Endothelial cell of umbilical vein (primary cell): ENCODE measurements at regions not wholly inside any gene's neighbourhood (a gene's known extent, or its start where the extent isn't known, plus 50 kb on each side); places are given as distances from the start of the nearest gene placed in this dataset.

ENCODE experiments used
- BruUV-seq: library from RNA; stranded (reverse); fragments of 400-500 nt; replicated peaks from 2 replicates; lab custom pipeline; 2021; lab: Mats Ljungman, UMichigan
- CTCF ChIA-PET: fragments of 300-600, 350-600 bp; sonication (Branson Sonifier 250); formaldehyde crosslinking; loops from one replicate; lab custom pipeline; 2021; ENCODE audit warnings: antibody characterized with exemption, inconsistent platforms; lab: Charles Lee
- POLR2A ChIA-PET: fragments of 300-600, 350-600 bp; sonication (Branson Sonifier 250); formaldehyde crosslinking; loops from one replicate; lab custom pipeline; 2021; ENCODE audit warnings: antibody characterized with exemption, inconsistent platforms; lab: Charles Lee
- DNase-seq: peaks from one replicate; pipeline ENCODE4 v3.0.0-alpha.2; 2011; ENCODE audit warnings: low read depth, low spot score
- FAIRE-seq: peaks from 2 replicates; lab custom pipeline; 2011; peaks lifted over from hg19 to GRCh38; lab: Jason Lieb, UNC
- H2AFZ ChIP-seq: 2 replicates; pipeline ENCODE4 v1.6.0; 2012; ENCODE audit warnings: low read depth, low read length, control low read depth, inconsistent platforms
- H3K27ac ChIP-seq: 2 replicates; pipeline ENCODE4 v1.5.1; 2011; ENCODE audit warnings: low read depth, mild to moderate bottlenecking, control low read depth, low read length, moderate library complexity; ENCODE audit not compliant: insufficient read depth
- H3K27me3 ChIP-seq, 2 experiments: 2 replicates each; pipeline versions ENCODE4 v1.6.0 to v1.6.1; 2011; ENCODE audit warnings: low read length in 2 of 2, mixed read lengths in 1 of 2; ENCODE audit not compliant: control insufficient read depth in 2 of 2, insufficient read depth in 2 of 2
- H3K36me3 ChIP-seq, 2 experiments: 2 replicates in 1 of 2; 3 replicates in 1 of 2; pipeline ENCODE4 v1.5.1; 2011; ENCODE audit warnings: low read length in 2 of 2, mild to moderate bottlenecking in 1 of 2, moderate library complexity in 1 of 2; ENCODE audit not compliant: control insufficient read depth in 2 of 2, insufficient read depth in 2 of 2; ENCODE audit errors: extremely low read depth in 1 of 2
- H3K4me1 ChIP-seq: 3 replicates; pipeline ENCODE4 v1.5.1; 2011; ENCODE audit warnings: mild to moderate bottlenecking, low read length; ENCODE audit not compliant: control insufficient read depth, insufficient read depth; ENCODE audit errors: extremely low read depth
- H3K4me2 ChIP-seq: 2 replicates; pipeline ENCODE4 v1.6.1; 2011; ENCODE audit warnings: low read length, control low read depth, mixed read lengths; ENCODE audit not compliant: insufficient read depth
- H3K4me3 ChIP-seq, 3 experiments: fragments of 200-600 bp in 1 of 3; sonication (generic), shearing (Covaris generic) in 1 of 3; replicated peaks in 1 of 3; 2 replicates each; pipeline ENCODE4 v1.5.1; 2011 to 2016; ENCODE audit warnings: control low read depth in 3 of 3, low read length in 3 of 3, mild to moderate bottlenecking in 2 of 3, inconsistent platforms in 1 of 3, low read depth in 1 of 3, moderate library complexity in 1 of 3; ENCODE audit not compliant: insufficient read depth in 1 of 3
- H3K79me2 ChIP-seq: 2 replicates; pipeline ENCODE4 v1.6.0; 2012; ENCODE audit warnings: low read length, inconsistent platforms; ENCODE audit not compliant: control insufficient read depth, insufficient read depth
- H3K9ac ChIP-seq: replicated peaks from 2 replicates; pipeline ENCODE3; 2011; ENCODE audit warnings: low read length, control low read depth; ENCODE audit not compliant: insufficient read depth; ENCODE audit errors: extremely low read depth
- H3K9me1 ChIP-seq: replicated peaks from 3 replicates; pipeline ENCODE4 v1.6.0; 2011; ENCODE audit warnings: mild to moderate bottlenecking, low read length; ENCODE audit not compliant: control insufficient read depth, insufficient read depth; ENCODE audit errors: extremely low read depth
- H3K9me3 ChIP-seq: replicated peaks from 2 replicates; pipeline ENCODE4 v1.5.1; 2012; ENCODE audit warnings: low read length, inconsistent platforms; ENCODE audit not compliant: control insufficient read depth, insufficient read depth
- H4K20me1 ChIP-seq: replicated peaks from 2 replicates; pipeline ENCODE3; 2011; ENCODE audit warnings: mild to moderate bottlenecking, low read length; ENCODE audit not compliant: control insufficient read depth, insufficient read depth; ENCODE audit errors: extremely low read depth
- EZH2 ChIP-seq: IDR thresholded peaks from 2 replicates; pipeline ENCODE4 v1.6.1; 2012; ENCODE audit warnings: borderline replicate concordance, low read depth, mild to moderate bottlenecking, moderate library complexity, low read length, inconsistent platforms; ENCODE audit not compliant: severe bottlenecking
- FOS ChIP-seq: IDR thresholded peaks from 2 replicates; pipeline ENCODE4 v1.6.1; 2011; ENCODE audit warnings: mild to moderate bottlenecking, low read length, moderate library complexity, borderline replicate concordance; ENCODE audit not compliant: insufficient read depth
- GATA2 ChIP-seq: IDR thresholded peaks from 2 replicates; pipeline ENCODE4 v1.7.0; 2011; ENCODE audit warnings: low read depth, mild to moderate bottlenecking, moderate library complexity, mixed read lengths, low read length; ENCODE audit not compliant: insufficient read length, insufficient read depth
- JUN ChIP-seq: IDR thresholded peaks from 2 replicates; pipeline ENCODE4 v1.6.1; 2011; ENCODE audit warnings: borderline replicate concordance, low read depth; ENCODE audit not compliant: insufficient read length, insufficient read depth
- MYC ChIP-seq: IDR thresholded peaks from one replicate; pipeline ENCODE4 v1.6.1; 2011; ENCODE audit warnings: mild to moderate bottlenecking, low read depth, low read length
- POLR2A ChIP-seq: IDR thresholded peaks from 2 replicates; pipeline ENCODE4 v1.6.1; 2012; ENCODE audit warnings: low read depth, mild to moderate bottlenecking, control low read depth, low read length
- POLR2AphosphoS5 ChIP-seq: IDR thresholded peaks from 2 replicates; pipeline ENCODE4 v1.6.1; 2012; ENCODE audit warnings: low read depth, mild to moderate bottlenecking, control low read depth, low read length, moderate library complexity; ENCODE audit not compliant: insufficient read depth
- dilution Hi-C: fragments of 300-500 bp; cut with MboI; formaldehyde crosslinking; loops from one replicate; pipeline ENCODE4 v1.15.0; 2019; ENCODE audit warnings: low sequenced_read_pairs; ENCODE audit not compliant: extremely low pct_ligation_motif_present
- intact Hi-C: fragments of 100-400 bp; cut with micrococcal nuclease; formaldehyde crosslinking; loops from one replicate; pipeline ENCODE4 v1.10.0; 2022
- TF ChIP-seq, protein P1 (sequence below): IDR thresholded peaks from 2 replicates; pipeline ENCODE4 v1.6.1; 2011; ENCODE audit not compliant: insufficient read depth, insufficient read length
- TF ChIP-seq, protein P2 (sequence below), 2 donors: IDR thresholded peaks; 1 replicate in 1 of 2; 2 replicates in 1 of 2; pipeline ENCODE4 v1.5.1; 2011; ENCODE audit warnings: low read length in 2 of 2, mild to moderate bottlenecking in 2 of 2, moderate library complexity in 2 of 2, control low read depth in 1 of 2, inconsistent platforms in 1 of 2, low read depth in 1 of 2; ENCODE audit not compliant: insufficient read depth in 1 of 2; ENCODE audit errors: extremely low read depth in 1 of 2

- TF ChIP-seq POLR2A: no peak
- TF ChIP-seq, protein P1, sequence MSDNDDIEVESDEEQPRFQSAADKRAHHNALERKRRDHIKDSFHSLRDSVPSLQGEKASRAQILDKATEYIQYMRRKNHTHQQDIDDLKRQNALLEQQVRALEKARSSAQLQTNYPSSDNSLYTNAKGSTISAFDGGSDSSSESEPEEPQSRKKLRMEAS: no peak
- no peak for TF ChIP-seq JUN
- TF ChIP-seq MYC: no peak
- TF ChIP-seq EZH2: no peak
- TF ChIP-seq, protein P2, sequence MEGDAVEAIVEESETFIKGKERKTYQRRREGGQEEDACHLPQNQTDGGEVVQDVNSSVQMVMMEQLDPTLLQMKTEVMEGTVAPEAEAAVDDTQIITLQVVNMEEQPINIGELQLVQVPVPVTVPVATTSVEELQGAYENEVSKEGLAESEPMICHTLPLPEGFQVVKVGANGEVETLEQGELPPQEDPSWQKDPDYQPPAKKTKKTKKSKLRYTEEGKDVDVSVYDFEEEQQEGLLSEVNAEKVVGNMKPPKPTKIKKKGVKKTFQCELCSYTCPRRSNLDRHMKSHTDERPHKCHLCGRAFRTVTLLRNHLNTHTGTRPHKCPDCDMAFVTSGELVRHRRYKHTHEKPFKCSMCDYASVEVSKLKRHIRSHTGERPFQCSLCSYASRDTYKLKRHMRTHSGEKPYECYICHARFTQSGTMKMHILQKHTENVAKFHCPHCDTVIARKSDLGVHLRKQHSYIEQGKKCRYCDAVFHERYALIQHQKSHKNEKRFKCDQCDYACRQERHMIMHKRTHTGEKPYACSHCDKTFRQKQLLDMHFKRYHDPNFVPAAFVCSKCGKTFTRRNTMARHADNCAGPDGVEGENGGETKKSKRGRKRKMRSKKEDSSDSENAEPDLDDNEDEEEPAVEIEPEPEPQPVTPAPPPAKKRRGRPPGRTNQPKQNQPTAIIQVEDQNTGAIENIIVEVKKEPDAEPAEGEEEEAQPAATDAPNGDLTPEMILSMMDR (IDR thresholded peaks at IDR 0.05; ENCODE audit: extremely low read depth in 1 of 2, insufficient read depth in 1 of 2, low read depth in 1 of 2, low read length in 2 of 2): no peak
- TF ChIP-seq FOS: no peak
- TF ChIP-seq POLR2AphosphoS5: no peak
- no peak for TF ChIP-seq GATA2
- no TSS peak for BruUV-seq
- no peaks in the 10 kb centered on the region for H3K27me3 ChIP-seq
- no peak for DNase-seq
- ChIA-PET POLR2A (no interaction called here), CTCF (no interaction called here)
- dilution Hi-C loops (no loop called here), intact Hi-C loops (no loop called here)
- H3K9ac ChIP-seq: no peak overlapping the region
- no peaks in the 10 kb centered on the region for H3K36me3 ChIP-seq
- peaks cover 8% of the 10 kb centered on the region for H3K9me3 ChIP-seq
- H3K4me3 ChIP-seq: no peak overlapping the region
- no peaks in the 10 kb centered on the region for H3K4me1 ChIP-seq
- no peaks in the 10 kb centered on the region for H3K9me1 ChIP-seq
- H3K4me2 ChIP-seq: no peak overlapping the region
- H2AFZ ChIP-seq: no peak overlapping the region
- H4K20me1 ChIP-seq: no peaks in the 10 kb centered on the region
- H3K27ac ChIP-seq: no peak overlapping the region
- no peaks in the 10 kb centered on the region for H3K79me2 ChIP-seq
- no peak for FAIRE-seq
Measured at GRCh38 chr18:75880266-75880665, 452.8 kb upstream of the SMIM21 start.
